ENCODE measurements at regions not wholly inside any gene's neighbourhood (a gene's known extent, or its start where the extent isn't known, plus 50 kb on each side); places are given as distances from the start of the nearest gene placed in this dataset.

DNA sequence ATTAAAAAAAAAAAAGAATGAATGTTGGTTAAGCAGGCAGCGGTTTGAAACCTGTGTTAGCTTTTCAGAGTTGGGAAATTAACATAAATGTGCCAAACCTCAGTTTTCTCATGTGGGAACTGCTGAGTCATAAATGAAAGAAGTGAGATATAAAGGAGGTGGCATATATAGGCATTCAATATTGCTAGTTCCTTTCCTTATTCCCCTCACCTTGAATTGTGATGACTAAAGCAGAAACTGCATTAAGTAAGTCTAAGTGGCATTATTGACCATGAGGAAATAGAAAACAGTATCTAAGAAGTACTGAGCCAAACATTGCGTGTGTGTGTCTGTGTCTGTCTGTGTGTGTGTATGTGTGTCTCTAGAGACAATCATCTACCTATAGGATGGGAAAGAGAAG lies 691.2 kb downstream of the TLR4 start:
- TF ChIP-seq CTCF (tag by site-specific recombination; IDR thresholded peaks at IDR 0.05) (no peak), ZNF837 (tag by site-specific recombination; IDR thresholded peaks at IDR 0.05) (no peak), ZNF830 (tag by site-specific recombination; IDR thresholded peaks at IDR 0.05; ENCODE audit: low read depth) (no peak), ZNF571 (tag by site-specific recombination; IDR thresholded peaks at IDR 0.05) (no peak)

Measured in HEK293 (cell line).